Lower leg skin (tissue), 3 donors: ENCODE measurements at regions not wholly inside any gene's neighbourhood (a gene's known extent, or its start where the extent isn't known, plus 50 kb on each side); places are given as distances from the start of the nearest gene placed in this dataset.

Experiments used
- POLR2A ChIP-seq, 2 donors: fragments of 450-650 bp; IDR thresholded peaks; one replicate each; pipeline ENCODE4 v1.6.1; 2016 to 2017; ENCODE audit warnings: antibody characterized with exemption in 2 of 2, mild to moderate bottlenecking in 1 of 2, moderate library complexity in 1 of 2
- TF ChIP-seq, protein P1 (sequence below), 3 donors: fragments of 450-650 bp; IDR thresholded peaks; one replicate each; pipeline ENCODE4 v1.5.1; 2016; ENCODE audit warnings: antibody characterized with exemption in 3 of 3, mild to moderate bottlenecking in 3 of 3, moderate library complexity in 2 of 3

DNA sequence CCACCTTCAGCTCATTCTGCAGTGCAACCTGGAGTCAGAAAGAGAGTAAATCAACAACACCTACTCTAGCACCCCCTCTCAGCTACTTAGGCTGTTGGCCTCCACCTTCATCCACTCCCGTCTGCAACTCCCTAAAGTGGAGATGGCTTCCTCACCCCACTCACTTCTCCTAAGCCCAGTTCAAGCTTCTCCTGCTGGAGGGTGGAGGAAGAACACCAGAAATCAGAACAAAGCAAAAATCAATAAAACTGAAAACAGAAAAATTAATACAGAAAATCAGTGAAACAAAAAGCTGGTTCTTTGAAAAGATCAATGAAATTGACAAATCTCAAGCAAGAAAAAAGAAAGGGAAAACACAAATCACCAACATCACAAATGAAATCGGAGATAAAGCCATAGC lies 191.7 kb downstream of the ANAPC1 start:
- TF ChIP-seq, protein P1, sequence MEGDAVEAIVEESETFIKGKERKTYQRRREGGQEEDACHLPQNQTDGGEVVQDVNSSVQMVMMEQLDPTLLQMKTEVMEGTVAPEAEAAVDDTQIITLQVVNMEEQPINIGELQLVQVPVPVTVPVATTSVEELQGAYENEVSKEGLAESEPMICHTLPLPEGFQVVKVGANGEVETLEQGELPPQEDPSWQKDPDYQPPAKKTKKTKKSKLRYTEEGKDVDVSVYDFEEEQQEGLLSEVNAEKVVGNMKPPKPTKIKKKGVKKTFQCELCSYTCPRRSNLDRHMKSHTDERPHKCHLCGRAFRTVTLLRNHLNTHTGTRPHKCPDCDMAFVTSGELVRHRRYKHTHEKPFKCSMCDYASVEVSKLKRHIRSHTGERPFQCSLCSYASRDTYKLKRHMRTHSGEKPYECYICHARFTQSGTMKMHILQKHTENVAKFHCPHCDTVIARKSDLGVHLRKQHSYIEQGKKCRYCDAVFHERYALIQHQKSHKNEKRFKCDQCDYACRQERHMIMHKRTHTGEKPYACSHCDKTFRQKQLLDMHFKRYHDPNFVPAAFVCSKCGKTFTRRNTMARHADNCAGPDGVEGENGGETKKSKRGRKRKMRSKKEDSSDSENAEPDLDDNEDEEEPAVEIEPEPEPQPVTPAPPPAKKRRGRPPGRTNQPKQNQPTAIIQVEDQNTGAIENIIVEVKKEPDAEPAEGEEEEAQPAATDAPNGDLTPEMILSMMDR (IDR thresholded peaks at IDR 0.05) = no peak
- no peak for TF ChIP-seq POLR2A (IDR thresholded peaks at IDR 0.05)
